ENCODE measurements at regions not wholly inside any gene's neighbourhood (a gene's known extent, or its start where the extent isn't known, plus 50 kb on each side); places are given as distances from the start of the nearest gene placed in this dataset.
"Not testable (repeated sequence)": the region's sequence is repeated elsewhere in the genome, so short reads cannot be mapped to it uniquely, and the experiment has no call there.

DNA sequence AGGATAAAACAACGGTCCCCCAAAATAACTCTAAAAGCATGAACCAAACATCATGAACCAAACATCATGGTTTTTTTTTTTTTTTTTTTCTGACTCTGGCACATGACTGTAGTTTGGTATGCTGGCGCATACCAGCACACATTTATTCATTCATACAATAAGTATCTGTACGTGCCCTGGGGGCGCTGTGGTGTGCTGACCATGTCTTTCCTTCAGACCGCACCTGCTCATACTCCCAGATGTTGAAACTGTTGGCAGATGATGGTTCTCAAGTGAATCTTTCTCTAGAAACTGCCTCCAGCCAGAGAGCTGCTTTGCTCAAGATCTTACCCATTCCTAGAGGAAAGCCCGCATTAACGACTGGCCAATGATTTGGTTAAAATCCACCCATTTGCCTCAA is 114.7 kb upstream of the ANKRD30A start:
- in situ Hi-C loops (cut with HindIII; ENCODE audit: low sequenced_read_pairs): no loop called here
- DNase-seq (ENCODE audit: low read depth): no peak
- H3K4me3 ChIP-seq (ENCODE audit: low read depth, low read length): no peak overlapping the region
- TF ChIP-seq, protein P1, sequence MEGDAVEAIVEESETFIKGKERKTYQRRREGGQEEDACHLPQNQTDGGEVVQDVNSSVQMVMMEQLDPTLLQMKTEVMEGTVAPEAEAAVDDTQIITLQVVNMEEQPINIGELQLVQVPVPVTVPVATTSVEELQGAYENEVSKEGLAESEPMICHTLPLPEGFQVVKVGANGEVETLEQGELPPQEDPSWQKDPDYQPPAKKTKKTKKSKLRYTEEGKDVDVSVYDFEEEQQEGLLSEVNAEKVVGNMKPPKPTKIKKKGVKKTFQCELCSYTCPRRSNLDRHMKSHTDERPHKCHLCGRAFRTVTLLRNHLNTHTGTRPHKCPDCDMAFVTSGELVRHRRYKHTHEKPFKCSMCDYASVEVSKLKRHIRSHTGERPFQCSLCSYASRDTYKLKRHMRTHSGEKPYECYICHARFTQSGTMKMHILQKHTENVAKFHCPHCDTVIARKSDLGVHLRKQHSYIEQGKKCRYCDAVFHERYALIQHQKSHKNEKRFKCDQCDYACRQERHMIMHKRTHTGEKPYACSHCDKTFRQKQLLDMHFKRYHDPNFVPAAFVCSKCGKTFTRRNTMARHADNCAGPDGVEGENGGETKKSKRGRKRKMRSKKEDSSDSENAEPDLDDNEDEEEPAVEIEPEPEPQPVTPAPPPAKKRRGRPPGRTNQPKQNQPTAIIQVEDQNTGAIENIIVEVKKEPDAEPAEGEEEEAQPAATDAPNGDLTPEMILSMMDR (IDR thresholded peaks at IDR 0.05; ENCODE audit: low read depth, low read length, missing control alignments): no peak

DNA sequence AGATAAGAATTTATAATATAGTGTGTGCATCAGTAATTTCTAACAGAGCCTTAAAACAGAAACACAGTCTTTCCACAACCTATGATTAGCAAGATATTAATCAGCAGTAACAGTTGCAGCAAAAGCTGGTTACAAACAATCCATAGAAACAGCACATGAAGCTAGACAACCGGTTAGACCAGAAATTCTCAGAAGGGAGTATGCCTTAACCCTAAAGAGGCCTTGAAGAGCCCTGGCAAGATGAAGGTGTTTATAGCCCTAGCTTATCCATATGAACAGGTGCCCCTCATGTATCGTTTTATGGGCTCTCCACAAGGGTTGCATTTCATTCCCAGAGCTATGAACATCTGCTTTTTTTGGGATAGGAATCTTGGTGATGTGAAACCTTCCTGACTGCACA is 117.1 kb upstream of the ANKRD30A start:
- in situ Hi-C loops (cut with HindIII; ENCODE audit: low sequenced_read_pairs); DNase-seq (ENCODE audit: low read depth); H3K4me3 ChIP-seq (ENCODE audit: low read depth, low read length): not testable (repeated sequence)

DNA sequence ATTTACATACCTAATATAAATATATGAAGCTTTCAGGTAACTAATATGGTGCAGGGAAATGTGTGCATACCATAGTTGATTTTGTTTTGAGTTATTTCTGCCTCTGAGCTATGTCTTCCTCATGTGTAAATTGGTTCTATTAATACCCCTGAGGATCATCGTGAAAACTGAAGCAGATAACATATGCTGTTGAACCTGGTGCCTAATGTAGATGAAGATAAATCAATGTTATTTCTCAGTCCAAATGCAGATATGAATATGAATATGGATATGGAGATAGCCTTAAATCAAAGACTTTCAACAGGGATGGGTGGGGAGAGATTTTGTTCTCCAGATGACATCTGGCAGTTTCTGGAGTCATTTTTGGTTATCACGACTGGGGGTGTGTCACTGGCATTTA is 122.3 kb upstream of the ANKRD30A start:
- DNase-seq (ENCODE audit: low read depth): no peak
- no peak overlapping the region for H3K4me3 ChIP-seq (ENCODE audit: low read depth, low read length)
- in situ Hi-C loops (cut with HindIII; ENCODE audit: low sequenced_read_pairs): no loop called here
- TF ChIP-seq, protein P1 (IDR thresholded peaks at IDR 0.05; ENCODE audit: low read depth, low read length, missing control alignments): no peak

DNA sequence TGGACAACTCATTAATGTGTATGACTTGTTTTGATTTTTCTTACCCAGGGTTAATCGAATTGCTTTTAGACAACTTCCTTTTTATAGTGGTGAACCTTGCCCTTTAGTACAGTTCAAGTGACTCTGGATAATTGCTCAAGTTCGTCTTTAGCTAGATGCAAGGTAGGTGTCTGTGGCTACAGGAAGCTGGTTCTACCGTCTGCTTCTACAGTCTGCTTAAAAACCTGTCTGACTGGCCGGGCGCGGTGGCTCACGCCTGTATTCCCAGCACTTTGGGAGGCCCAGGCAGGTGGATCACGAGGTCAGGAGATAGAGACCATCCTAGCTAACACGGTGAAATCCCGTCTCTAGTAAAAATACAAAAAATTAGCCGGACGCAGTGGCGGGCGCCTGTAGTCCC is 129.6 kb upstream of the ANKRD30A start:
- DNase-seq (ENCODE audit: low read depth); in situ Hi-C loops (cut with HindIII; ENCODE audit: low sequenced_read_pairs); H3K4me3 ChIP-seq (ENCODE audit: low read depth, low read length): not testable (repeated sequence)

DNA sequence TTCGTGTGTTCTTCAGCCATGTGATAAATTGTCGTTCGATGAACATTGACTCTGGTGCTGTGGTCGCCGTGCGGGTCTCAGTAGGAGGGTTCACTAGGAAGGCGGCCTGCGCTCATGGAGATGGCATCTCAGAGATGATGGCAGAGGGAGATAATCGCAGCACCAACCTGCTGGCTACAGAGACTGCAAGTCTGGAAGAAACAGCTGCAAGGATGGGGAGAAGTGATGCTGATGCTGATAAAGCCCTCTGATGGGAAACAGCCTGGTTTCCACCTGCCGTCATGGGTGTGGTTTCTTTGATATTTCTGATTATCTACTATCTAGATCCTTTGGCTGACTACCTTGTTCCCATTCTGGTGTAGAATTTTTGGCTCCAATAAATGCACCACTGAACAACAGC is 130.5 kb upstream of the ANKRD30A start:
- no peak for DNase-seq (ENCODE audit: low read depth)
- in situ Hi-C loops (cut with HindIII; ENCODE audit: low sequenced_read_pairs): no loop called here
- no peak overlapping the region for H3K4me3 ChIP-seq (ENCODE audit: low read depth, low read length)
- TF ChIP-seq, protein P1 (IDR thresholded peaks at IDR 0.05; ENCODE audit: low read depth, low read length, missing control alignments): no peak

DNA sequence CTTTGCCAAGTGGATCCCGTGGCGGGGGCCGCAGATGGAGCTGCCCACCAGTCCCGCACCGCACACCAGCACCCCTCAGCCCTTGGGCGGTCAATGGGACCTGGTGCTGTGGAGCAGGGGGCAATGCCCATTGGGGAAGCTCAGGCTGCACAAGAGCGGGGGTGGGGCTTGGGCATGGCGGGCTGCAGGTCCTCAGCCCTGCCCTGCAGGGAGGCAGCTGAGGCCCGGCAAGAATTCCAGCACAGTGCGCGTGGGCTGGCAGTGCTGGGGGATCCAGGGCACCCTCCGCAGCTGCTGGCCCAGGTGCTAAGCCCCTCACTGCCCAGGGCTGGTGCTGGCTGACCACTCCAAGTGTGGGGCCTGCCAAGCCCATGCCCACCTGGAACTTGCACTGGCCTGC is 136.2 kb upstream of the ANKRD30A start:
- TF ChIP-seq, protein P1 (IDR thresholded peaks at IDR 0.05; ENCODE audit: low read depth, low read length, missing control alignments): no peak
- in situ Hi-C loops (cut with HindIII; ENCODE audit: low sequenced_read_pairs): no loop called here
- no peak overlapping the region for H3K4me3 ChIP-seq (ENCODE audit: low read depth, low read length)
- no peak for DNase-seq (ENCODE audit: low read depth)

DNA sequence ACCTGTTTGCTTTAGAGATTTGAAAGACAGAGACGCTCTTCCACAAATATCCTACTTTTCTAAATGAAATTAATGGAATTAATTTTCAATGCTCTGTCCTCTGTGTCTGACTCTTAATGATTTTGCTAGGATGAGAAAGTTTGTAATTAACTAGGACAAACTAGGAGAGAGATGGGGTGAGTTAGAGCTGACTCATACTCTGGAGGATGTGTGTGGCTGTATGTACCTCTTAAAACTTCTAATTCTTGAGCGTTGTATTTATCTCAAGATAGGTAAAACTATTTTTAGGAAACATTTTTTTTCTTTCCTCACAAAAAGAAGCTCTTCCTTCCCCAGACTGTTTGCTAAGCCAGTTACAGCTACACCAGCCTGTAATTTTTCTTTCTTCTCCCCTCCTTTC is 178.8 kb upstream of the ANKRD30A start:
- in situ Hi-C loops (cut with HindIII; ENCODE audit: low sequenced_read_pairs): no loop called here
- TF ChIP-seq, protein P1 (IDR thresholded peaks at IDR 0.05; ENCODE audit: low read depth, low read length, missing control alignments): no peak
- DNase-seq (ENCODE audit: low read depth): no peak
- H3K4me3 ChIP-seq (ENCODE audit: low read depth, low read length): no peak overlapping the region

DNA sequence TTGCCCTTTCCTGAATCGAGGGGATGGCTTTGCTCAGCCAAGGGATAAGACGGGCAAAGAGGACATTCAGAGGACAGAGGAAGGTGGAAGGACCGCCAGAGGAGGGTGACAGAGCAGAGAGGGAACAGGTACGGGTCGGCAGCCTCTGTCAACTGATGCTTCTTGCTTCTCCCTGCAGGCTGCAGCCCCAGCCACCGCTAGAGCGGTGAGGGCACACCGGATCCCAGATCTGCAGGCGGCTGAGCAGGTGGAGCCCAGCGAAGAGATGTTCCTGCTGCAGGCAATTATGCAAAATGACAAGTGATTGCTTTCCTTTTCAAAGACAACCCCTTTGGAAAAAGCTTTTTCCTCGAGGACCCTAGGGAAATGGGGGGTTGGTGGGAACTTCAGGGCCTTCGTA is 181.9 kb upstream of the ANKRD30A start:
- DNase-seq (ENCODE audit: low read depth): no peak
- no peak overlapping the region for H3K4me3 ChIP-seq (ENCODE audit: low read depth, low read length)
- in situ Hi-C loops (cut with HindIII; ENCODE audit: low sequenced_read_pairs): no loop called here
- TF ChIP-seq, protein P1 (IDR thresholded peaks at IDR 0.05; ENCODE audit: low read depth, low read length, missing control alignments): no peak

Measured in astrocyte of the cerebellum (primary cell).